ENCODE measurements at regions not wholly inside any gene's neighbourhood (a gene's known extent, or its start where the extent isn't known, plus 50 kb on each side); places are given as distances from the start of the nearest gene placed in this dataset.

- DNase-seq (ENCODE audit: low read depth): no peak
- H3K4me3 ChIP-seq (ENCODE audit: low read length): no peak overlapping the region
- no peak for TF ChIP-seq CTCF (conservative IDR thresholded peaks at IDR 0.05; ENCODE audit: low read length)
Observed at GRCh38 chr4:97386969-97387368, 756.3 kb downstream of the STPG2 start.

GRCh38 chr4:97394653-97395052 is 748.6 kb downstream of the STPG2 start:
- TF ChIP-seq CTCF (conservative IDR thresholded peaks at IDR 0.05; ENCODE audit: low read length): no peak
- H3K4me3 ChIP-seq (ENCODE audit: low read length): no peak overlapping the region
- no peak for DNase-seq (ENCODE audit: low read depth)

- no peak for TF ChIP-seq CTCF (conservative IDR thresholded peaks at IDR 0.05; ENCODE audit: low read length)
- no peak for DNase-seq (ENCODE audit: low read depth)
Observed at GRCh38 chr4:97396097-97396496, 747.2 kb downstream of the STPG2 start.

GRCh38 chr4:97396605-97397004 is 746.7 kb downstream of the STPG2 start:
- DNase-seq (ENCODE audit: low read depth): no peak
- no peak overlapping the region for H3K4me3 ChIP-seq (ENCODE audit: low read length)
- TF ChIP-seq CTCF (conservative IDR thresholded peaks at IDR 0.05; ENCODE audit: low read length): no peak

More at GRCh38 chr4:97396097-97396496, 747.2 kb downstream of the STPG2 start:
- H3K4me3 ChIP-seq (ENCODE audit: low read length): no peak overlapping the region

- TF ChIP-seq CTCF (conservative IDR thresholded peaks at IDR 0.05; ENCODE audit: low read length): no peak
- no peak overlapping the region for H3K4me3 ChIP-seq (ENCODE audit: low read length)
- no peak for DNase-seq (ENCODE audit: low read depth)
Observed at GRCh38 chr4:97404876-97405523, 738.3 kb downstream of the STPG2 start.

GRCh38 chr4:97411356-97411755 is 731.9 kb downstream of the STPG2 start:
- no peak for TF ChIP-seq CTCF (conservative IDR thresholded peaks at IDR 0.05; ENCODE audit: low read length)
- H3K4me3 ChIP-seq (ENCODE audit: low read length): no peak overlapping the region
- DNase-seq (ENCODE audit: low read depth): no peak

- no peak for TF ChIP-seq CTCF (conservative IDR thresholded peaks at IDR 0.05; ENCODE audit: low read length)
- no peak for DNase-seq (ENCODE audit: low read depth)
- H3K4me3 ChIP-seq (ENCODE audit: low read length): no peak overlapping the region
Observed at GRCh38 chr4:97412331-97412730, 730.9 kb downstream of the STPG2 start.
